ENCODE measurements at regions not wholly inside any gene's neighbourhood (a gene's known extent, or its start where the extent isn't known, plus 50 kb on each side); places are given as distances from the start of the nearest gene placed in this dataset.

DNA sequence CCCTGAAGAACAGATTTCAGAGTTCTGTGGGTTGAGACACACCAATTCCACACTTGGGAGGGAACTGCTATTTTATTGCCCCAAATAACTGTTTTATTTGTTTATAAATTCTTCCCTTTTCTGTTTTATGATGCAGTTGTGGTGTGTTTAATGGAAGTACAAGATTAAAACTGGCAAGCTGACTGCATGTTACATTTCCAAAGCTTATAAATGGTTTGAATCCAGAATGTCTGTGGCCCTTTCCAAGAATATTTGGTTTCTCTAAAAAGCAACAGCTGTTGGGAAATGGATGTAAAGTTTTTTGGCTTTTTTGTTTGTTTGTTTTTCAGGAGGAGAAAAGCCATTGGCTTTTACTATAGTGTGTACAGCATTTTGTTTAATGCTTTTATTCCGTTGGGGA lies 234.5 kb downstream of the MTX2 start:
- TF ChIP-seq, protein P1, sequence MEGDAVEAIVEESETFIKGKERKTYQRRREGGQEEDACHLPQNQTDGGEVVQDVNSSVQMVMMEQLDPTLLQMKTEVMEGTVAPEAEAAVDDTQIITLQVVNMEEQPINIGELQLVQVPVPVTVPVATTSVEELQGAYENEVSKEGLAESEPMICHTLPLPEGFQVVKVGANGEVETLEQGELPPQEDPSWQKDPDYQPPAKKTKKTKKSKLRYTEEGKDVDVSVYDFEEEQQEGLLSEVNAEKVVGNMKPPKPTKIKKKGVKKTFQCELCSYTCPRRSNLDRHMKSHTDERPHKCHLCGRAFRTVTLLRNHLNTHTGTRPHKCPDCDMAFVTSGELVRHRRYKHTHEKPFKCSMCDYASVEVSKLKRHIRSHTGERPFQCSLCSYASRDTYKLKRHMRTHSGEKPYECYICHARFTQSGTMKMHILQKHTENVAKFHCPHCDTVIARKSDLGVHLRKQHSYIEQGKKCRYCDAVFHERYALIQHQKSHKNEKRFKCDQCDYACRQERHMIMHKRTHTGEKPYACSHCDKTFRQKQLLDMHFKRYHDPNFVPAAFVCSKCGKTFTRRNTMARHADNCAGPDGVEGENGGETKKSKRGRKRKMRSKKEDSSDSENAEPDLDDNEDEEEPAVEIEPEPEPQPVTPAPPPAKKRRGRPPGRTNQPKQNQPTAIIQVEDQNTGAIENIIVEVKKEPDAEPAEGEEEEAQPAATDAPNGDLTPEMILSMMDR (IDR thresholded peaks at IDR 0.05; ENCODE audit: extremely low read depth, low read depth, low read length), result no peak
- H3K4me1 ChIP-seq (ENCODE audit: insufficient read depth, low read length), result peaks cover 22% of the 10 kb centered on the region
- H3K27me3 ChIP-seq (ENCODE audit: insufficient read depth, low read length), result peaks cover 21% of the 10 kb centered on the region
- no peak for DNase-seq (ENCODE audit: insufficient read length, low spot score, missing footprints)
- no peak overlapping the region for H3K4me3 ChIP-seq (ENCODE audit: insufficient read depth, low read length)
- no peaks in the 10 kb centered on the region for H3K79me2 ChIP-seq (ENCODE audit: insufficient read depth, low read length)
- no peak overlapping the region for H3K27ac ChIP-seq (ENCODE audit: low read depth, low read length)
- H2AFZ ChIP-seq (ENCODE audit: low read length), result no peak overlapping the region
- no peaks in the 10 kb centered on the region for H3K9me3 ChIP-seq (ENCODE audit: low read depth, low read length)
- H4K20me1 ChIP-seq (ENCODE audit: insufficient read depth, low read length), result no peaks in the 10 kb centered on the region
- H3K36me3 ChIP-seq (ENCODE audit: insufficient read depth, low read length), result no peaks in the 10 kb centered on the region
- no peak overlapping the region for H3K4me2 ChIP-seq (ENCODE audit: insufficient read depth, low read length)

DNA sequence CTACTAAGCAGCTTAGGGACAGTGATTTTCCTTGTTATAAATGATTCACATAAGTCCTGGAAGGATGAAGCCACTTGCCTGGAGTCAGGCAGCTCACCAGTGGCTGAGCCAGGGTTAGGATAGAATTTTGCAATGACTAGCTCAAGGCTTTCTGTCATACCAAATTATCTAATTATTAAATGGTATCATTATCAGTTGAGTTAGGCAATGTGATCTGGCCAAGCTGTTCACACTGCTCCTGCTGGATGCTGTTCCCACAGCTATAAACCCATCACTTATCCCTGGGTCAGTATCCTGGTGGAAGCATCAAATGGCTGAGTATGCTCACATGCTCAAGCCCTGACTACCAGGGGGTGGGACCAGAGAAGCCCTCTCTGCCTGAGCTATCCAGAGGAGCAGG lies 235.2 kb downstream of the MTX2 start:
- Histone ChIP-seq H3K36me3 (ENCODE audit: insufficient read depth, low read length) (no peaks in the 10 kb centered on the region), H3K4me1 (ENCODE audit: insufficient read depth, low read length) (peaks cover 26% of the 10 kb centered on the region), H2AFZ (ENCODE audit: low read length) (no peak overlapping the region), H3K9me3 (ENCODE audit: low read depth, low read length) (no peaks in the 10 kb centered on the region), H3K4me2 (ENCODE audit: insufficient read depth, low read length) (no peak overlapping the region), H3K27ac (ENCODE audit: low read depth, low read length) (no peak overlapping the region), H3K79me2 (ENCODE audit: insufficient read depth, low read length) (no peaks in the 10 kb centered on the region), H3K4me3 (ENCODE audit: insufficient read depth, low read length) (no peak overlapping the region), H4K20me1 (ENCODE audit: insufficient read depth, low read length) (no peaks in the 10 kb centered on the region), H3K27me3 (ENCODE audit: insufficient read depth, low read length) (peaks cover 21% of the 10 kb centered on the region)
- no peak for DNase-seq (ENCODE audit: insufficient read length, low spot score, missing footprints)
- TF ChIP-seq, protein P1 (IDR thresholded peaks at IDR 0.05; ENCODE audit: extremely low read depth, low read depth, low read length), result no peak

DNA sequence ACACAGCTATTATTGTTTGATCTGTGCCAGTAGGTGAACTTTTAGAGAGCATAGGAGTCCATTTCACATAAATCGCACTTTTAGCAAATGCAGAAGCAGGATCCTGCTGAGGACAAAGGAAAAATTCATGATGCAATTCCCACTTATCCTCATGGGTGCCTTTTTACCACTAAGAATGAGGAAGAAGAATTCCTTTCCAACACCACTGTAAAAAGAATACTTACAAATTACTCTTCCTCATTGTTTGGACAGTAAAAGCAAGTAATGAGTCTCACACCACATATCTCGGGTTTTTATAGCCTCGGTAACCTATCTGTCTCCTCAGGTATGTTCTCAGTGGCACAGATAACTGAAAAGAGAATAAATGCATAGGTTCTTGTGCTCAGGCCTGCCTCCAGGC lies 238.5 kb downstream of the MTX2 start:
- peak overlapping the region; percentile 30 for H2AFZ ChIP-seq (ENCODE audit: low read length)
- no peak overlapping the region for H3K27ac ChIP-seq (ENCODE audit: low read depth, low read length)
- H4K20me1 ChIP-seq (ENCODE audit: insufficient read depth, low read length), result no peaks in the 10 kb centered on the region
- H3K4me3 ChIP-seq (ENCODE audit: insufficient read depth, low read length), result no peak overlapping the region
- H3K4me2 ChIP-seq (ENCODE audit: insufficient read depth, low read length), result peak overlapping the region; percentile 6
- H3K79me2 ChIP-seq (ENCODE audit: insufficient read depth, low read length), result no peaks in the 10 kb centered on the region
- peaks cover 22% of the 10 kb centered on the region for H3K4me1 ChIP-seq (ENCODE audit: insufficient read depth, low read length)
- H3K36me3 ChIP-seq (ENCODE audit: insufficient read depth, low read length), result no peaks in the 10 kb centered on the region
- TF ChIP-seq, protein P1 (IDR thresholded peaks at IDR 0.05; ENCODE audit: extremely low read depth, low read depth, low read length), result no peak
- peaks cover 12% of the 10 kb centered on the region for H3K27me3 ChIP-seq (ENCODE audit: insufficient read depth, low read length)
- no peaks in the 10 kb centered on the region for H3K9me3 ChIP-seq (ENCODE audit: low read depth, low read length)
- no peak for DNase-seq (ENCODE audit: insufficient read length, low spot score, missing footprints)

DNA sequence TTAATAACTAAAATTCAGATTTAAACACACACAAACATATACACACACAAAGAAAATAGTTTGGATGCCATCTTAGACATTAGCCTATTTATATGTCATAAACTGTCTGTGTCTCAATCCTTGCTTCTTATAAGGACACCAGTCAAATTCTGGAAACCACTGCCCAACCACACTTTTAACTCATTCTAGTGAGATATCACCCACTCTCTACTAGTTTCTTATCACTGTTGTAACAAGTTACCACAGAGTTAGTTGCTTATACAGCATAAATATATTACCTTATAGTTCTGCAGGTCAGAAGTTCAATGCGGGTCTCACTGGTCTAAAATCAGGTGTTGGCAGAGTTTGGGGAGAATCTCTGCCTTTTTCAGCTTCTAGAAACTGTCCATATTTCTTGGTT lies 239.1 kb downstream of the MTX2 start:
- TF ChIP-seq, protein P1 (IDR thresholded peaks at IDR 0.05; ENCODE audit: extremely low read depth, low read depth, low read length), result no peak
- H3K27ac ChIP-seq (ENCODE audit: low read depth, low read length), result no peak overlapping the region
- H3K79me2 ChIP-seq (ENCODE audit: insufficient read depth, low read length), result no peaks in the 10 kb centered on the region
- H4K20me1 ChIP-seq (ENCODE audit: insufficient read depth, low read length), result no peaks in the 10 kb centered on the region
- H3K9me3 ChIP-seq (ENCODE audit: low read depth, low read length), result no peaks in the 10 kb centered on the region
- H3K4me1 ChIP-seq (ENCODE audit: insufficient read depth, low read length), result peaks cover 22% of the 10 kb centered on the region
- peaks cover 8% of the 10 kb centered on the region for H3K27me3 ChIP-seq (ENCODE audit: insufficient read depth, low read length)
- H3K36me3 ChIP-seq (ENCODE audit: insufficient read depth, low read length), result no peaks in the 10 kb centered on the region
- no peak overlapping the region for H3K4me2 ChIP-seq (ENCODE audit: insufficient read depth, low read length)
- peak overlapping the region; percentile 11 for H2AFZ ChIP-seq (ENCODE audit: low read length)
- no peak overlapping the region for H3K4me3 ChIP-seq (ENCODE audit: insufficient read depth, low read length)
- DNase-seq (ENCODE audit: insufficient read length, low spot score, missing footprints), result no peak
